Tibial artery (tissue), 4 donors: ENCODE measurements at regions not wholly inside any gene's neighbourhood (a gene's known extent, or its start where the extent isn't known, plus 50 kb on each side); places are given as distances from the start of the nearest gene placed in this dataset.

Experiments used
- DNase-seq, 2 donors: peaks; one replicate each; pipeline ENCODE4 v3.0.0-alpha.2; 2019
- H3K27ac ChIP-seq, 2 donors: fragments of 200-600 bp; sonication (generic) in 1 of 2; 1 replicate in 1 of 2; 2 replicates in 1 of 2; pipeline ENCODE4 v1.5.1; 2018 to 2019; ENCODE audit warnings: mild to moderate bottlenecking in 1 of 2
- H3K27me3 ChIP-seq, 2 donors: fragments of 200-600 bp; sonication (generic) in 1 of 2; one replicate each; pipeline versions ENCODE4 v1.5.1 to v1.6.0; 2016 to 2019
- H3K36me3 ChIP-seq, 3 donors: fragments of 200-600 bp; sonication (generic) in 2 of 3; one replicate each; pipeline ENCODE4 v1.5.1; 2016 to 2019; ENCODE audit warnings: mild to moderate bottlenecking in 2 of 3
- H3K4me1 ChIP-seq, 4 donors: fragments of 200-600 bp; sonication (generic) in 2 of 4; 1 replicate in 3 of 4; 2 replicates in 1 of 4; pipeline ENCODE4 v1.5.1; 2016 to 2019
- H3K4me3 ChIP-seq, 2 donors: fragments of 200-600 bp; sonication (generic) in 1 of 2; 1 replicate in 1 of 2; 2 replicates in 1 of 2; pipeline ENCODE4 v1.5.1; 2018 to 2019; ENCODE audit warnings: mild to moderate bottlenecking in 2 of 2
- H3K9me3 ChIP-seq, 3 donors: fragments of 200-600 bp; sonication (generic) in 1 of 3; one replicate each; pipeline ENCODE4 v1.5.1; 2016 to 2019
- CTCF ChIP-seq, 2 experiments: fragments of 200-600 bp in 1 of 2; fragments of 450-650 bp in 1 of 2; IDR thresholded peaks; one replicate each; pipeline ENCODE4 v1.5.1; 2017 to 2019; ENCODE audit warnings: antibody characterized with exemption in 2 of 2, mild to moderate bottlenecking in 1 of 2, moderate library complexity in 1 of 2
- intact Hi-C: fragments of 100-400 bp; cut with DNase I; formaldehyde crosslinking; loops from one replicate; pipeline ENCODE4 v1.15.0; 2023; ENCODE audit warnings: low total_unique reads

GRCh38 chr11:28472904-28473303 is 364.7 kb downstream of the METTL15 start:
- H3K4me1 ChIP-seq: no peaks in the 10 kb centered on the region
- no peaks in the 10 kb centered on the region for H3K27me3 ChIP-seq

GRCh38 chr11:28471537-28471936 is 363.3 kb downstream of the METTL15 start:
- H3K4me1 ChIP-seq: no peaks in the 10 kb centered on the region
- no peaks in the 10 kb centered on the region for H3K9me3 ChIP-seq
- no peaks in the 10 kb centered on the region for H3K27me3 ChIP-seq
- DNase-seq: no peak
- no peak for TF ChIP-seq CTCF (IDR thresholded peaks at IDR 0.05)
- no peak overlapping the region for H3K4me3 ChIP-seq
- intact Hi-C loops: no loop called here
- no peak overlapping the region for H3K27ac ChIP-seq
- H3K36me3 ChIP-seq: no peaks in the 10 kb centered on the region

More at GRCh38 chr11:28472904-28473303, 364.7 kb downstream of the METTL15 start:
- no peak for TF ChIP-seq CTCF (IDR thresholded peaks at IDR 0.05)
- Histone ChIP-seq H3K36me3 (no peaks in the 10 kb centered on the region), H3K9me3 (no peaks in the 10 kb centered on the region), H3K4me3 (no peak overlapping the region), H3K27ac (no peak overlapping the region)
- no peak for DNase-seq
- intact Hi-C loops: no loop called here

- no peak overlapping the region for H3K4me3 ChIP-seq
- H3K27me3 ChIP-seq: no peaks in the 10 kb centered on the region
- intact Hi-C loops: no loop called here
- no peak for DNase-seq
- H3K4me1 ChIP-seq: no peaks in the 10 kb centered on the region
- no peak overlapping the region for H3K27ac ChIP-seq
- TF ChIP-seq CTCF (IDR thresholded peaks at IDR 0.05): no peak
- H3K9me3 ChIP-seq: no peaks in the 10 kb centered on the region
- H3K36me3 ChIP-seq: no peaks in the 10 kb centered on the region
Measured at GRCh38 chr11:28470180-28470579, 362.0 kb downstream of the METTL15 start.

GRCh38 chr11:28466506-28466905 is 358.3 kb downstream of the METTL15 start:
- intact Hi-C loops: no loop called here
- no peak for TF ChIP-seq CTCF (IDR thresholded peaks at IDR 0.05)
- Histone ChIP-seq H3K4me1 (no peaks in the 10 kb centered on the region), H3K36me3 (no peaks in the 10 kb centered on the region), H3K9me3 (no peaks in the 10 kb centered on the region), H3K4me3 (no peak overlapping the region), H3K27ac (no peak overlapping the region), H3K27me3 (no peaks in the 10 kb centered on the region)
- no peak for DNase-seq

GRCh38 chr11:28464252-28464867 is 356.2 kb downstream of the METTL15 start:
- Histone ChIP-seq H3K36me3 (no peaks in the 10 kb centered on the region), H3K27me3 (no peaks in the 10 kb centered on the region), H3K4me1 (no peaks in the 10 kb centered on the region), H3K9me3 (no peaks in the 10 kb centered on the region), H3K27ac (no peak overlapping the region), H3K4me3 (no peak overlapping the region)
- TF ChIP-seq CTCF (IDR thresholded peaks at IDR 0.05): no peak
- no peak for DNase-seq
- intact Hi-C loops: no loop called here

GRCh38 chr11:28463826-28464225 is 355.6 kb downstream of the METTL15 start:
- intact Hi-C loops: no loop called here
- Histone ChIP-seq H3K4me1 (no peaks in the 10 kb centered on the region), H3K27ac (no peak overlapping the region), H3K4me3 (no peak overlapping the region), H3K9me3 (no peaks in the 10 kb centered on the region), H3K36me3 (no peaks in the 10 kb centered on the region), H3K27me3 (no peaks in the 10 kb centered on the region)
- TF ChIP-seq CTCF (IDR thresholded peaks at IDR 0.05): no peak
- no peak for DNase-seq
